GM19023 (cell line): ENCODE measurements at regions not wholly inside any gene's neighbourhood (a gene's known extent, or its start where the extent isn't known, plus 50 kb on each side); places are given as distances from the start of the nearest gene placed in this dataset.
"Not testable (repeated sequence)": the region's sequence is repeated elsewhere in the genome, so short reads cannot be mapped to it uniquely, and the experiment has no call there.

Experiments used
- ATAC-seq: cut with Tn5 transposase; IDR thresholded peaks from one replicate; pipeline ENCODE4 v1.9.1; 2021; ENCODE audit warnings: mild to moderate bottlenecking, moderate library complexity; ENCODE audit not compliant: unreplicated experiment

DNA sequence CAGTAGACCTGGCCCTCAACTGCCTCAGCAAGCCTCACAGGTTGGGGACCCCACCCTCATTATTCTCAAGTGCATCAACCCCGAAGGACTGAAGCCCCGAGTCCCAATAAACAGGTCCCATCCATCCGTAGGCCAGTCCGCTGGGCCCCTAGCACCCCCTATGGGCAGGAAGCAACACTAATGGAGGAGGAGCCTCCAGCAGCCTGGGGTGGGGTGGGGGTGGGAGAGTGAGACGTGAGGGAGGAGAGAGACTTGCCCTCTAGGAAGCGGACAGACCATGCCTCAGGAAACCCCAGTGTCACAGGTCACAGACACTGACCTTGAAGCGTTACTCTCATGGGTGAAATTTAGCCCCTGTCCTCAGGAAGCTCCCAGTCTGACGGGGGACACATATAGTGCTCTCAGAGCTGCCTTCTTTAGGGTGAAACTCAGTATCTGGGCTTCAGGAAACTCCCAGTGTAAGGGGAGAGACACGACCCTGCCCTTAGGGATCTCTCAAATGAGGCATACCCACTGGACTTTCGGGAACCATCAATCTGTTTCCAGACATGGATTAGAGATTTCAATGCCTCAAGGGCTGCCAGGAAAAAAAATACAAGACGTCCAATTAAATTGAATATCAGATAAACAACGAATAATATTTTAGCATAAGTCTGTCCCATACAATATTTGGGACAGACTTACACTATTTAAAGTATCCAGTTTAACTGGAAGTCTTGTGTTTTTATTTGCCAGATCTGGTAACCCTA, 125.8 kb downstream of the MRPL14 start:
- ATAC-seq = no peak

DNA sequence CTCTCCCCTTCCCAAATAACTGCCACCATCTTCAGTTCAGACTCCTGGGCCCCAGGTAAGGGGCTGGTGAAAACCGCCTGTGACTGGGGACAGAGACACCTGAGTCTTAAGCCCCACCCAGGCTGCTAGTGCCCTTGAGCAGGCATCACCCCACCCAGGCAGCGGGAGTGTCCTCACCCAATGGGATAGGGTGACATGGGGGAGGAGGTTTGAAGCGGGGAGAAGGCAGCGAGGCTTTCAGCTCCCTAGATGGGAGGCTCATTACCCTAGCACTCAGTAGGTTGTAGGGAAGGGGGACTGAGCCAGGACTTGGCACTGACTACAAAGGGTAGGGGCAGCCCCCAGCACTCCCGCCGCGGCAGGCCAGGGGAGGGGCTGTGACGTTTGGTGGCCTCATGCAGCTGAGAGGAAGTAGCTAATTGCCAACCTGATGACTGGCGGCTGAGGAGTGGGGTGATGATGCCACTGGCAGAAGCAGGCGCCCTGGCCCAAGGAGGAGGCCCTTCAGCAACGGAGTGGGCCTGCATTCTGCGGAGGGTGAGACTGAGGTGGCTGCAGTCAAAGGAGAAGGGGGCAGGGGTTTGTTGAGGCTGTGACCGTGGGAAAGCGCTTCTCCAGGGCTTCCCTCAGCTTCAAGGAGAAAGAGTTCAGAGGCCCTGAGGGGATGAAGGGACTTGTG, 126.9 kb downstream of the MRPL14 start:
- no peak for ATAC-seq

DNA sequence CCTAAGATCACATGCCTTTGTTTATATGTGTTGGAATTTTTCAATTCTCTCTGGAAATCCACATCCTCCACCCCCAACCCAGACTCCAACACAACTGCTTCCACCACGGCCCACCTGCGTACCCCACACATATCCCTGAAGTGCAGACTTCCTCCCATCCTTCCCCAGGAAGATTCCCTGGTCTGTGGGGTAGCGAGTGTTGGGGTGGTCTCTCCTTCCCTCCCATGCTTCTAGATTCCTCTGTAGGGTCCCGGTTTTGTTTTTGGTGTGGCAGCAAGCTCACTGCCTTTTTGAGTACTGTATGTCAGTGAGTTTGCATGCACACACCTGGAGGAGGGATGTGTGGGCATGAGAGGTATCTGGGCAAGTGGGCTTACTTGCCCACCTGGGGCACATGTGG, 127.6 kb downstream of the MRPL14 start:
- ATAC-seq = no peak

DNA sequence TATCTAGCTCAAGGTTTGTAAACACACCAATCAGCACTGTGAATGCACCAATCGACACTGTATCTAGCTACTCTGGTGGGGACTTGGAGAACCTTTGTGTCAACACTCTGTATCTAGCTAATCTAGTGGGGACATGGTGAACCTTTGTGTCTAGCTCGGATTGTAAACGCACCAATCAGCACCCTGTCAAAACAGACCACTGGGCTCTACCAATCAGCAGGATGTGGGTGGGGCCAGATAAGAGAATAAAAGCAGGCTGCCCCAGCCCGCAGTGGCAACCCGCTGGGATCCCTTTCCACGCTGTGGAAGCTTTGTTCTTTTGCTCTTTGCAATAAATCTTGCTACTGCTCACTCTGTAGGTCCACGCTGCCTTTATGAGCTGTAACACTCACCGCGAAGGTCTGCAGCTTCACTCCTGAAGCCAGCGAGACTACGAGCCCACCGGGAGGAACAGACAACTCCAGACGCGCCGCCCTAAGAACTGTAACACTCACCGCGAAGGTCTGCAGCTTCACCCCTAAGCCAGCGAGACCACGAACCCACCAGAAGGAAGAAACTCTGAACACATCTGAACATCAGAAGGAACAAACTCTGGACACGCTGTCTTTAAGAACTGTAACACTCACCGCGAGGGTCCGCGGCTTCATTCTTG, 128.5 kb downstream of the MRPL14 start:
- ATAC-seq = not testable (repeated sequence)

DNA sequence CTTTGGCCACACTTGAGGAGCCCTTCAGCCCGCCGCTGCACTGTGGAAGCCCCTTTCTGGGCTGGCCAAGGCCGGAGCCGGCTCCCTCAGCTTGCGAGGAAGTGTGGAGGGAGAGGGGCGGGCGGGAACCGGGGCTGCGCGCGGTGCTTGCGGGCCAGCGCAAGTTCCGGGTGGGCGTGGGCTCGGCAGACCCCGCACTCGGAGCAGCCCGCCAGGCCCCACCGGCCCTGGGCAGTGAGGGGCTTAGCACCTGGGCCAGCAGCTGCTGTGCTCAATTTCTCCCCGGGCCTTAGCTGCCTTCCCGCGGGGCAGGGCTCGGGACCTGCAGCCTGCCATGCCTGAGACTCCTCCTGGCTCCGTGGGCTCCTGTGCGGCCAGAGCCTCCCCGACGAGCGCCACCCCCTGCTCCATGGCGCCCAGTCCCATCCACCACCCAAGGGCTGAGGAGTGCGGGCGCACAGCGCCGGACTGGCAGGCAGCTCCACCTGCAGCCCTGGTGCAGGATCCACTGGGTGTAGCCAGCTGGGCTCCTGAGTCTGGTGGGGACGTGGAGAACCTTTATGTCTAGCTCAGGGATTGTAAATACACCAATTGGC, 129.2 kb downstream of the MRPL14 start:
- not testable (repeated sequence) for ATAC-seq

DNA sequence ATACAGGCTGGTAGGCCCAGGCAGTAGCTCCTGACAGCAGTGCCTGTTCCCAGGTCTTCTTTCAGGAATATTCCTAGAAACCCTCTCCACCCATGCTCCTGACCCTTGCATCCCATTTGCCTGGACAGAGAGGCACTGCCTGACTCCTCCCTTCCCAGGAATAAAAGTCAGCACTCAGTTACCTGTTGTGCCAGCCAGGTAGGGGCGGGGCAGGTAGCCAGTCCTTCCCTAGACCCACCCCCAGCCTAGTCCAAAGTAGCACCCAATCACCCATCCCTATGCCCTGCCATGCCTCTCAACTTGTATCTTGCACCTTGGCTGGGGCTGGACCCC, 129.9 kb downstream of the MRPL14 start:
- no peak for ATAC-seq

DNA sequence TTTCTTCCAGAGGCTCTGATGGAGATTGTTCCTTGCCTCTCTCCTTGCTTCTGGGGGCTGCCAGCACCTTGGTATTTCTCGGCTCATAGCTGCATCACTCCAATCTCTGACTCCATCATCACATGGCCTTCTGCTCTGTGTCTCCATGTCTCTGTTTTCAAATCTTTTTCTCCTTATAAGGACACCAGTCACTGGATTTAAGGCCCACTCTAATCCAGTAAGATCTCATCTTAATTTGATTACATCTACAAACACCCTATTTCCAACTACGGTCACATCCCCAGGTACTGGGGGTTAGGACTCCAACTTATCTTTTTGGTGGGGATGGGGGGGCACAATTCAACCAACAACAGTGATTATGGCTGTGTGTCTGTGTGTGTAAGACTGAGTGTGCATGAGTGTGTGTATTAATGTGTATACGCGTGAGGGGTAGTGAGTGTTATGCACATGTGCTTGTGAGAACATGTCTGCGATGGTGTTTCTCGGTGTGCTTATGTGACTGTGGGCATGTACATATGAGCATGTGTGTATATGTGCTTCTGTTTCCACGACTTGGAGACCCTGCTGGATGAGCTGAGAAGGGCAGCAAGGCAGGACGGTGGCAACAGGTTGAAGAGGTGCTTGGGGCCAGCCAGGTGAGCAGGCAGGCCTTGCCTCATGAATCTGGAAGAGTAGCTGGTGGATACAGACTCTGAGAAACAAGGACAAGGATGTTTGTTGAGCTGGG, 130.5 kb downstream of the MRPL14 start:
- ATAC-seq = no peak

DNA sequence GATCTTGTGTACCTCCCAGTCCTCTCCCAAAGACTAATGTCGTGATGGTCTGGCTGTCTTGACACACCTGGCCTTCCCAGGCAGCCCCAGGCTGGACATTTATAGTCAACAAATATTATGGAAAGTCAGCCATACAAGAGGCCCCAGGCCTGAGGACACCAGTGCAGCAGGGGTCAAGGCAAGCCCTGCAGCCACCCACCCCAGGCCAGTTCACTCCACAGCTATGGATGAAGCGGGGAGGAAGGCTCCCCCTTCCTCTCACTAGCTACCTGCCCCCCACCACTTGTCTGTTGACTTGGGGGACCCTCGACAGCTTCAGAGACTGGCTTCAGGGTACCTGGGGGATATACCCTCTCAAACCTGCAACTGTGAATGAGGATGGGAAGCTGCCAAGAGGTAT, 132.1 kb downstream of the MRPL14 start:
- no peak for ATAC-seq

DNA sequence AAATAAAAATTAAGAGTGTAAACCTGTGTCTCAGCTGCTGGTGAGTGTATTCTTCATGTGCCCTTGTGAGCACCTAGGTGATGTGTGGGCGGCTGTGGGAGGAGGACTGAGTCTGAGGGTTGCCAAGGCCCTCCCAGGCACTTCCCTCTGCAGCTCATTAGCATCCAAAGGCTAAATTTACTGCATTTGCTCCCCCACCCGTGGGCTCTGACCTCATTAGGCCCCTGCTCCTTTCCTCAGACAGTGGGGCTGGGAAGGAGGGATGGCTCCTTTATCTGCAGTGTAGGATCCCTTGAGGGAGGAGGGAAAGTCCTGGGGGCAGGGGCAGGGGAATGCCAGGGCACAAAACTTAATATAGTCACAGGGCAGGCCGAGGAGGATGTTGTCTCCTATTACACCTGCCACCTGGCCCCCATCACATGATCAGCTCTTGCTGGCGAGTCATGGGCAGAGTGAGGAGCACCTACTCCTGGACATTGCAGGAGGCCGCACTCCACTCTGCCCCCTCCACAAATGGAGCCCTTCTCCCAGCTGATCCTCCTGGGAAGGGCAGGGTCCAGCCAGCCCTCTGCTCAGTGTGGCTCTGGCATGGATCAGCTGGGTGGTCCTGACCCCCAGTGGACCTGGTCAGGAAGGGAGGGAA, 133.2 kb downstream of the MRPL14 start:
- ATAC-seq = no peak

DNA sequence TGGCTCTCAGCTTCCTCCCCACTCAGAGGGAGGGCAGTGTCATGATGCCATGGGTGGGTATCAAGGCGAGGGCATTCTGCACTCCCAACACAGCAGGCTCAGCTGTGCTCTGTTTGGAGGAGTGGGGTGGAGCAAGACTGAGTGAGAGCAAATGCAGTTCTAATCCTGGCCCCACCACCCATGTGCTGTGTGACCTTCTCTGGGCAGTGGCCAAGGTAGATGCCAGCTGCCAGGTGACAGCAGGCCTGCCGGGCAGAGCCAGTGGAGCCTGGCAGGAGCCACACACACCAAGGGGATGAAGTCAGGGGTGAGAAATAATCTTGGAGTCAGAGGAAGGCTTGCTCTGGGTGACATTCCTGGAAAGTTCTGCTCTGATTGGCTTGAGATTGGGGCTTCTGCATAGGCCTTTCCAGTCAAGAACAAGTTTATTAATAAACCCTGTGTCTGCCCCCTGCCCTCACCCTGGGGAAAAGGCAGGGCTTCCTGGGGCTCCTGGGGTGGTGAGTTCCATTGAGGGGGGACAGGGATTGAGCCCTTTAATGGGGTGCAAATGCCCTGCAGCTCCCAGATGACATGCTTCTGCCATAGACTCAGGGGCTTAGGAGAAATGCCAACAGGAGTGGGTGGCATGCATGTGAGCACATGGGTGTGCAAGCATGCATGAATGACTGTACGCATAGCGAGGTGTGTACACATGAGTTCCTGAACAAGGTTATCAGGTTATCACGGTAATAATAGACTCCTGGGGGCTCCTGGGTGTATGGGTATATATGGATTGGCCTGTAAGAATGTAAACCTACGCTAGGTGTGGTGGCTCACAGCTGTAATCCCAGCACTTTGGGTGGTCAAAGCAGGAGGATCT, 134.2 kb downstream of the MRPL14 start:
- ATAC-seq = no peak

DNA sequence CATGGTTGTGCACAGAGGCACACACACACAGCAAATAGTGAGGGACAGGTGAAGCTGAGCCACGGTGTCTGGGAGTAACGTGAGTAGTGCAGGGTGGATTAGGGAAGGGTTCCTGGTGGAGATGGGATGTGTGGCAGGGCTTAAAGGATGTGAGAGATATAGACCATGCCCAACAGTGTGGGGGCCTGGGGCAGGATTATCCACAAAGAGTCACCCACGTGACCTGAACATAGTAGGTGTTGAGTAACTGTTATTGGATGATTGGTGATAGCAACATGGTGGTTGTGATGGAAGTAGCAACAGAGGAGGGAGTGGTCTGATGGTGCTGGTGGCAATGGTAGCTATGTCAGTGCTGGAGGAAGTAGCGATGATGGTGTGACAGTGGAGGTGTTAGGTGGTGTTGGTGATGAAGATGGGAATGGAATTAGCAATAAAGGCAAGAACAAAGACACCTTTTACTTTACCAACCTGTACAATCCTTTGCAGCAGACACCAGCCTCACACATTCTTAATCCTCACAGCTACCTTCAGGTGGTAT, 135.1 kb downstream of the MRPL14 start:
- no peak for ATAC-seq

DNA sequence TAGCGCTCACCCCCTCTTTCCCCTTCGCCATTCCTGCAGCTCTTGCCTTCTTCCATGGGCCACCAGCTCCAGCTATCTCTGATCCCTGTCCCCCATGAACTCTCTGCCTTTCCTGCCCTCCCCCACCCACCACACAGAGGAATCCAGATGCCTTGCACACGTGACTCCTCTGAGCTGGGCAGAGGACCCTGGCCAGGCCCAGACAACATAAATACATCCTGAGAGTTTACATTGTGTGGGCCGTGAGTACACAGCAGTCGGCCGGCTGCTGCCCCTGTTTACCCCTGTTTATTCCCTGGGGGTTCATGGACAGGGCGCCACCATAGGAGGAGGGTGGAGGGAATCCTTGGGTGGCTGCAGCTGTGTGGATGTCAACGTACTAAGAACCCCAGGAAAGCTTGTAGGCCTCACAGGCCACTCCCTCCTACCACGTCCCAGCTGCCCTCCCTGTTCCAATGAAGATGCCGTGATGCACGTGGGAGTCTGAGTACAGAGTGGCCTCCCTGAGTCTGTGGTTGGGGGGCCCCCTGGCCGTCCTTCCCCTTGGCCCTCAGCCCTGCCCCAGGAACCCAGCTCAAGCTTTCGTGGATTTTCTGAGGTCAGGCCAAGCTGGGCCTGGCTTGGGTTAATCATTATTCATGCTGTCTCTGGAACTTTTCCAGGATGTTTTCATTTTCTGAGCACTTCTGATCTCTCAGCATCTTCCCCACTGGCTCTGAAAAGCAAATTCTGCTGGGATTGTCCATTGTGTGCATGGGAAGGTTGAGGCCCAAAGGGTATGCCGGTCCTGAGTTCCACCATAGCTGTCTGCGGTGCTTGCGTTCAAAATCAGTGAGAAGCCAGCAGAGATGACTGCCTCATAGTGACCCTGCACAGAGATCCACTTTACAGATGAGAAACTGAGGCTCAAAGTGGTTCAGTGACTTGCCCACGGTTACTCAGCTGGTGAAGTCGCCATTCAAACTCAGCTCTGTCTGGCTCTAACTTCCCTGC, 136.3 kb downstream of the MRPL14 start:
- no peak for ATAC-seq

DNA sequence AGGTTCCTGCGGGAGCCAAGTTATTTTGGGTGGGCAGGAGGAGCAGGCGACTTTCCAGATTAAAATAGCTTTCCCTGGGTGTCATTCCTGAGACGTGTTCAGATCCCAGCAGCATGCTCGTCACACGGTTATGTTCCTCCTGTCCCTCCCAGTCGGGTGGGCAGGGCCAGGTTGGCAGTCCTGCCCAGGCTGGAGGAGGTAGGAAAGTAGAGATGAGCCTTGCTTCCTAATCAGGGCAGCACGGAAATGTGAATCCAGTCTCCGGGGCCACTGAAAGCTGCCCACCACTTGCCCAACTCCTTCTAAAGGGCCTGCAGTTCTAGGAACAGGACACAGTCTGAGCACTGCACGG, 137.0 kb downstream of the MRPL14 start:
- no peak for ATAC-seq

DNA sequence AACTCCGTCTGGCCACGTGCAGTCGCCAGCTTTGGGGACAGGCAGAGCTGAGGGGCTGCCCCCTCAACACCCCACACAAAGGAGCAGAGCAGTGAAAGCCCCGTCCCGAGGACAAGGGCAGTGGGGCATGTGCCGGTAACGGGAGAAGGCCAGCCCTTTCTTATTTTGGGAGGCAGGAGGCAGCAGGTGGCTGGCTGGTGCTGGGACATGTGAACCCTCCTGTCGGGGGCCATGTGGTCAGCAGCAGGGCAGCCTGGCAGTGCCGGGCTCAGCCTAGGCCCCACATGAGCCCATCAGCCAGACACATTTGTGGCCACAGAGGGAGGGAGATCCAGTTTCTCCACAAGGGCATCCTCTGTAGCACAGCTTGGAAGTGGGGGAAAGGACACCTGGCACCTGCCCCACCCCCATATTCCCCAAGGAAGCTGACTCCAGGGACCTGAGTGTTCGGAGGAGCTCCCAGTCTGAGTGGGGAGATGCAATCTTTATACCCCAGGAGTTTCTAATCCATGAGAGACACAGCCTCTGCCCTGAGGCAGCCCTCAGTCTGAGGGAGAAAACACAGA, 137.6 kb downstream of the MRPL14 start:
- ATAC-seq = no peak

DNA sequence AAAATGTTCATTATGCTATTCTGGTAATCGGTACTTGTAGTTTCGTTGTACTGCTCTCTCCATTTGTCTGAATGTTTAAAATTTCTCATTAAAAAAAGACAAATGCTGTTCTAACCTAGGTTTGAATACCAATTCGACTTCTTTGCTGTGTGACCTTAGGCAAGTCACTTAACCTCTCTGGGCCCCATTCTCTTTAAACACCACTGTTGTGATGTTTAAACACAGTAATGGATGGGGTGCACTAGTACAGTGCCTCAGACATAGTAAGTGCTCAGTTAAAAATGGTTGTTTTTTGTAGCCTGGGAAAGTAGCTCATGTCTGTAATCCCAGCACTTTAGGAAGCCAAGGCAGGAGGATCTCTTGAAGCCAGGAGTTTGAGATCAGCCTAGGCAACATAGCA, 138.5 kb downstream of the MRPL14 start:
- ATAC-seq = no peak

DNA sequence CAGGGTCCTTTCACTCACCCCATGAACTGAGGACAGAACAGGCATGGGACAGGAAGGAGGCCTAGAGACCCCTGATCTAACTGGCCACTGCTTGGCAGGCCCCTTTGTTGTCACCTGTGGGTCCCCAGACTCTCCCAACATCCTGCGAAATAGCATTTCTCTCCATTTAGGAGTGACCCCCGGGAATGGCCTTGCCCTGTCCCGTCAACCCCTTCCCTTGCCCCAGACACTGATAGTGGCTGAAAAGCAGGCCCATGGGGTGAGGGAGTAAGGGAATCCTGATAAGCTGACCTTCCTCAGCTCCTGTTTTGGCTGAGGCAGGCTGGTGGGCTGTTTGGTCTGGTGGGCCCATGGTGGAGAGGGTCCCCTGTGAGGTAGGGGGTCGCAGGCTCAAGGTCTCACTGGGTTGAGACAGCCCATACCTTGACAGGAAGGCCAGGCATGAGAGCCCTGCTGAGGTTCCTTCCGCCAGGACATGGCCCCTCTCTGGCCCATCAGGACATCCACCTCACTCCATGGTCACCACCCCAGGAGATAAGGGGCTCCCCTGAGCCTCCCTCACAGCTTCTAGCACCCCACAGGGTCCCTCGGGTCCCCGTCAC, 139.3 kb downstream of the MRPL14 start:
- no peak for ATAC-seq

DNA sequence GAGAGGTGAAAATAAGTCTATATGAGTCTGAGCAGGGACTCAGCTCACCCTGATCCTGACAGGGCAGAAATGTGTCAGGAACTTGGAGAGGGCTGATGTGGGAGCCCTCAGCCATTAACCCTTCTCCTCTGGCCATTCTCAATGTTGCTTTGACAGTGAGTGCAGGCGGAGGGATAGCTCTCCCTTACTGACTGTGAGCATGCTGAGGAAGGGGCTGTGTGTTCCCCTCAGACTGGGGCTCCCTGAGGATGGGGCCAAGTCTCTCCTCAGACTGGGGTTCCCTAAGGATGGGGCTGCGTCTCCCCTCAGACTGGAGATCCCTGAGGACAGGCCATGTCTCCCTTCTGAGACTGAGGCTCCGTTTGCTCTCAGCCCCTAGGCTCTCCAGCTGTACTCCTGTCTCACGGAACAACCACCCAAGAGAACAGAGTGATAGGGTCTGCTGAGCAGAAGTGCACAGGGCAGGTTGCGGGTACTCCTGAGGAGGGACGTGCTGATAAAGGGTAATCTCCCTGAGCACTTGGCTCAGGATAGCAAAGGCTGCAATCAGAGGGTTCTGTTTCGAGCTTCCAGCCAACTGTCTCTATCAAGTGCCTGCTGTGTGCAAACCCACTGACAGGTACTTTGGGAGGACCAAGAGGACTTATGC, 141.0 kb downstream of the MRPL14 start:
- no peak for ATAC-seq
